Naive thymus-derived CD4-positive, alpha-beta T cell (primary cell): ENCODE measurements at regions not wholly inside any gene's neighbourhood (a gene's known extent, or its start where the extent isn't known, plus 50 kb on each side); places are given as distances from the start of the nearest gene placed in this dataset.

Experiments
- ATAC-seq: fragments of 150-1000 bp; cut with Tn5 transposase; 2 replicates; pipeline ENCODE4 v1.10.0; 2021; ENCODE audit warnings: mild to moderate bottlenecking, moderate library complexity
- CTCF ChIA-PET: fragments of 350-600 bp; sonication (Branson Sonifier 250); formaldehyde crosslinking; loops from one replicate; lab custom pipeline; 2021; ENCODE audit warnings: antibody characterized with exemption; lab: Charles Lee
- POLR2A ChIA-PET: fragments of 350-600 bp; sonication (Branson Sonifier 250); formaldehyde crosslinking; loops from one replicate; lab custom pipeline; 2021; ENCODE audit warnings: antibody characterized with exemption, inconsistent platforms; lab: Charles Lee
- DNase-seq, 9 donors: peaks; one replicate each; pipeline versions ENCODE4 v3.0.0 to v3.0.0-alpha.2; 2020 to 2022; ENCODE audit warnings: mixed read lengths in 1 of 9
- H3K27ac ChIP-seq: one replicate; pipeline ENCODE4 v1.7.0; 2013; ENCODE audit warnings: mild to moderate bottlenecking, low read depth, low read length, moderate library complexity
- H3K27me3 ChIP-seq, 2 donors: one replicate each; pipeline ENCODE4 v1.7.0; 2013; ENCODE audit warnings: low read length in 2 of 2, mild to moderate bottlenecking in 2 of 2, moderate library complexity in 2 of 2; ENCODE audit not compliant: control insufficient read depth in 2 of 2, insufficient read depth in 2 of 2
- H3K36me3 ChIP-seq, 3 experiments: 1 replicate in 2 of 3; 2 replicates in 1 of 3; pipeline ENCODE4 v1.7.0; 2013; ENCODE audit warnings: low read length in 3 of 3, mild to moderate bottlenecking in 3 of 3, moderate library complexity in 1 of 3; ENCODE audit not compliant: insufficient read depth in 3 of 3, control insufficient read depth in 2 of 3
- H3K4me1 ChIP-seq, 2 donors: one replicate each; pipeline ENCODE4 v1.7.0; 2013; ENCODE audit warnings: low read length in 2 of 2, mild to moderate bottlenecking in 2 of 2, moderate library complexity in 1 of 2; ENCODE audit not compliant: control insufficient read depth in 2 of 2, insufficient read depth in 2 of 2
- H3K4me3 ChIP-seq: 2 replicates; pipeline ENCODE4 v1.7.0; 2013; ENCODE audit warnings: mild to moderate bottlenecking, low read length
- H3K9me3 ChIP-seq, 3 experiments: 1 replicate in 2 of 3; 2 replicates in 1 of 3; pipeline ENCODE4 v1.7.0; 2013; ENCODE audit warnings: low read length in 3 of 3; ENCODE audit not compliant: control insufficient read depth in 2 of 3
- H3K27ac Mint-ChIP-seq, 9 donors: one replicate each; pipeline ENCODE4 v1.8.0; 2020 to 2022; ENCODE audit warnings: mixed read lengths in 9 of 9, mild to moderate bottlenecking in 8 of 9, moderate library complexity in 5 of 9, inconsistent platforms in 2 of 9
- H3K27me3 Mint-ChIP-seq, 5 donors: one replicate each; pipeline ENCODE4 v1.8.0; 2021 to 2022; ENCODE audit warnings: mixed read lengths in 5 of 5, mild to moderate bottlenecking in 1 of 5
- H3K36me3 Mint-ChIP-seq, 5 donors: one replicate each; pipeline ENCODE4 v1.8.0; 2020 to 2022; ENCODE audit warnings: mixed read lengths in 5 of 5, mild to moderate bottlenecking in 3 of 5, inconsistent platforms in 1 of 5
- H3K4me1 Mint-ChIP-seq, 7 donors: one replicate each; pipeline ENCODE4 v1.8.0; 2020 to 2022; ENCODE audit warnings: mixed read lengths in 7 of 7, mild to moderate bottlenecking in 3 of 7, inconsistent platforms in 1 of 7
- H3K4me3 Mint-ChIP-seq, 10 donors: one replicate each; pipeline ENCODE4 v1.8.0; 2020 to 2022; ENCODE audit warnings: mild to moderate bottlenecking in 10 of 10, mixed read lengths in 10 of 10, moderate library complexity in 6 of 10, inconsistent platforms in 2 of 10
- H3K9me3 Mint-ChIP-seq, 11 donors: one replicate each; pipeline ENCODE4 v1.8.0; 2020 to 2022; ENCODE audit warnings: mixed read lengths in 11 of 11, mild to moderate bottlenecking in 4 of 11, inconsistent platforms in 1 of 11, moderate library complexity in 1 of 11
- intact Hi-C, 2 donors: fragments of 100-400 bp; cut with micrococcal nuclease; formaldehyde crosslinking; loops; one replicate each; pipeline ENCODE4 v1.15.1; 2023

- no peak overlapping the region for H3K4me3 Mint-ChIP-seq
- ChIA-PET CTCF (no interaction called here), POLR2A (no interaction called here)
- H3K4me1 ChIP-seq, result no peaks in the 10 kb centered on the region
- H3K36me3 ChIP-seq, result no peaks in the 10 kb centered on the region
- H3K9me3 Mint-ChIP-seq, result peaks cover 0 to 4% (median 0%) of the 10 kb centered on the region in 11 donors
- no peak overlapping the region for H3K4me3 ChIP-seq
- ATAC-seq (no peak), DNase-seq (no peak)
- intact Hi-C loops, result no loop called here
- H3K4me1 Mint-ChIP-seq, result peaks cover 0 to 1% (median 0%) of the 10 kb centered on the region in 7 donors
- H3K9me3 ChIP-seq, result no peaks in the 10 kb centered on the region
- H3K36me3 Mint-ChIP-seq, result no peaks in the 10 kb centered on the region
- H3K27ac Mint-ChIP-seq, result no peak overlapping the region
- H3K27me3 ChIP-seq, result no peaks in the 10 kb centered on the region
- peaks cover 14 to 71% (median 48%) of the 10 kb centered on the region in 5 donors for H3K27me3 Mint-ChIP-seq
- no peak overlapping the region for H3K27ac ChIP-seq
Observed at GRCh38 chr3:124089214-124089613, 97.3 kb upstream of the ROPN1 start.

- Mint-ChIP-seq H3K4me1 (peaks cover 0 to 1% (median 0%) of the 10 kb centered on the region in 7 donors), H3K27ac (no peak overlapping the region), H3K27me3 (peaks cover 11 to 61% (median 55%) of the 10 kb centered on the region in 5 donors), H3K4me3 (no peak overlapping the region), H3K36me3 (no peaks in the 10 kb centered on the region), H3K9me3 (peaks cover 0 to 4% (median 0%) of the 10 kb centered on the region in 11 donors)
- DNase-seq (no peak), ATAC-seq (no peak)
- Histone ChIP-seq H3K27ac (no peak overlapping the region), H3K4me3 (no peak overlapping the region), H3K9me3 (no peaks in the 10 kb centered on the region), H3K27me3 (no peaks in the 10 kb centered on the region), H3K4me1 (no peaks in the 10 kb centered on the region), H3K36me3 (no peaks in the 10 kb centered on the region)
- CTCF ChIA-PET, result no interaction called here
- POLR2A ChIA-PET, result no interaction called here
- intact Hi-C loops, result no loop called here
Observed at GRCh38 chr3:124091716-124092115, 99.8 kb upstream of the ROPN1 start.

- H3K36me3 ChIP-seq, result no peaks in the 10 kb centered on the region
- peaks cover 0 to 1% (median 0%) of the 10 kb centered on the region in 7 donors for H3K4me1 Mint-ChIP-seq
- ChIA-PET POLR2A (no interaction called here), CTCF (no interaction called here)
- no peaks in the 10 kb centered on the region for H3K9me3 ChIP-seq
- peaks cover 6 to 57% (median 53%) of the 10 kb centered on the region in 5 donors for H3K27me3 Mint-ChIP-seq
- H3K27ac ChIP-seq, result no peak overlapping the region
- H3K27ac Mint-ChIP-seq, result no peak overlapping the region
- H3K27me3 ChIP-seq, result no peaks in the 10 kb centered on the region
- no peak overlapping the region for H3K4me3 Mint-ChIP-seq
- intact Hi-C loops, result no loop called here
- no peak overlapping the region for H3K4me3 ChIP-seq
- no peaks in the 10 kb centered on the region for H3K36me3 Mint-ChIP-seq
- peaks cover 0 to 4% (median 0%) of the 10 kb centered on the region in 11 donors for H3K9me3 Mint-ChIP-seq
- ATAC-seq (no peak), DNase-seq (no peak)
- H3K4me1 ChIP-seq, result no peaks in the 10 kb centered on the region
Observed at GRCh38 chr3:124092811-124093210, 100.9 kb upstream of the ROPN1 start.

- intact Hi-C loops, result no loop called here
- no peak overlapping the region for H3K4me3 Mint-ChIP-seq
- Histone ChIP-seq H3K9me3 (no peaks in the 10 kb centered on the region), H3K36me3 (no peaks in the 10 kb centered on the region), H3K4me1 (no peaks in the 10 kb centered on the region), H3K27ac (no peak overlapping the region), H3K4me3 (no peak overlapping the region), H3K27me3 (no peaks in the 10 kb centered on the region)
- H3K27ac Mint-ChIP-seq, result no peak overlapping the region
- DNase-seq, result no peak
- ATAC-seq, result no peak
- CTCF ChIA-PET, result interaction anchor here (0.8 kb wide), 1 partner anchor 10 kb away, joined by 4 read pairs; no protein-coding TSS in a partner anchor
- H3K4me1 Mint-ChIP-seq, result peaks cover 0 to 1% (median 0%) of the 10 kb centered on the region in 7 donors
- H3K36me3 Mint-ChIP-seq, result no peaks in the 10 kb centered on the region
- POLR2A ChIA-PET, result no interaction called here
- H3K9me3 Mint-ChIP-seq, result peaks cover 0 to 4% (median 0%) of the 10 kb centered on the region in 11 donors
- H3K27me3 Mint-ChIP-seq, result peaks cover 7 to 54% (median 52%) of the 10 kb centered on the region in 5 donors
Observed at GRCh38 chr3:124094496-124094895, 102.6 kb upstream of the ROPN1 start.

- intact Hi-C loops, result no loop called here
- Mint-ChIP-seq H3K36me3 (no peaks in the 10 kb centered on the region), H3K4me3 (no peak overlapping the region), H3K9me3 (no peaks in the 10 kb centered on the region), H3K4me1 (peaks cover 0 to 1% (median 0%) of the 10 kb centered on the region in 7 donors), H3K27me3 (peaks cover 10 to 43% (median 36%) of the 10 kb centered on the region in 5 donors), H3K27ac (no peak overlapping the region)
- H3K36me3 ChIP-seq, result no peaks in the 10 kb centered on the region
- H3K27ac ChIP-seq, result no peak overlapping the region
- no peaks in the 10 kb centered on the region for H3K27me3 ChIP-seq
- H3K4me1 ChIP-seq, result no peaks in the 10 kb centered on the region
- no peak overlapping the region for H3K4me3 ChIP-seq
- ChIA-PET CTCF (no interaction called here), POLR2A (no interaction called here)
- ATAC-seq, result no peak
- H3K9me3 ChIP-seq, result no peaks in the 10 kb centered on the region
- DNase-seq, result no peak
Observed at GRCh38 chr3:124097362-124098131, 105.6 kb upstream of the ROPN1 start.

GRCh38 chr3:124101643-124102042 lies 109.7 kb upstream of the ROPN1 start:
- no peaks in the 10 kb centered on the region for H3K4me1 Mint-ChIP-seq
- POLR2A ChIA-PET, result no interaction called here
- no peaks in the 10 kb centered on the region for H3K36me3 ChIP-seq
- intact Hi-C loops, result no loop called here
- no peak overlapping the region for H3K27ac ChIP-seq
- no peaks in the 10 kb centered on the region for H3K9me3 ChIP-seq
- H3K4me3 Mint-ChIP-seq, result no peak overlapping the region
- ATAC-seq (no peak), DNase-seq (no peak)
- CTCF ChIA-PET, result no interaction called here
- H3K4me1 ChIP-seq, result no peaks in the 10 kb centered on the region
- peaks cover 6 to 39% (median 22%) of the 10 kb centered on the region in 5 donors for H3K27me3 Mint-ChIP-seq
- no peak overlapping the region for H3K27ac Mint-ChIP-seq
- no peaks in the 10 kb centered on the region for H3K36me3 Mint-ChIP-seq
- no peak overlapping the region for H3K4me3 ChIP-seq
- H3K9me3 Mint-ChIP-seq, result no peaks in the 10 kb centered on the region
- peaks cover 0 to 4% of the 10 kb centered on the region in 2 donors for H3K27me3 ChIP-seq
